Naive thymus-derived CD4-positive, alpha-beta T cell (primary cell): ENCODE measurements at regions not wholly inside any gene's neighbourhood (a gene's known extent, or its start where the extent isn't known, plus 50 kb on each side); places are given as distances from the start of the nearest gene placed in this dataset.

Source experiments
- ATAC-seq: fragments of 150-1000 bp; cut with Tn5 transposase; 2 replicates; pipeline ENCODE4 v1.10.0; 2021; ENCODE audit warnings: mild to moderate bottlenecking, moderate library complexity
- CTCF ChIA-PET: fragments of 350-600 bp; sonication (Branson Sonifier 250); formaldehyde crosslinking; loops from one replicate; lab custom pipeline; 2021; ENCODE audit warnings: antibody characterized with exemption; lab: Charles Lee
- POLR2A ChIA-PET: fragments of 350-600 bp; sonication (Branson Sonifier 250); formaldehyde crosslinking; loops from one replicate; lab custom pipeline; 2021; ENCODE audit warnings: antibody characterized with exemption, inconsistent platforms; lab: Charles Lee
- DNase-seq, 9 donors: peaks; one replicate each; pipeline versions ENCODE4 v3.0.0 to v3.0.0-alpha.2; 2020 to 2022; ENCODE audit warnings: mixed read lengths in 1 of 9
- H3K27ac ChIP-seq: one replicate; pipeline ENCODE4 v1.7.0; 2013; ENCODE audit warnings: mild to moderate bottlenecking, low read depth, low read length, moderate library complexity
- H3K27me3 ChIP-seq, 2 donors: one replicate each; pipeline ENCODE4 v1.7.0; 2013; ENCODE audit warnings: low read length in 2 of 2, mild to moderate bottlenecking in 2 of 2, moderate library complexity in 2 of 2; ENCODE audit not compliant: control insufficient read depth in 2 of 2, insufficient read depth in 2 of 2
- H3K36me3 ChIP-seq, 3 experiments: 1 replicate in 2 of 3; 2 replicates in 1 of 3; pipeline ENCODE4 v1.7.0; 2013; ENCODE audit warnings: low read length in 3 of 3, mild to moderate bottlenecking in 3 of 3, moderate library complexity in 1 of 3; ENCODE audit not compliant: insufficient read depth in 3 of 3, control insufficient read depth in 2 of 3
- H3K4me1 ChIP-seq, 2 donors: one replicate each; pipeline ENCODE4 v1.7.0; 2013; ENCODE audit warnings: low read length in 2 of 2, mild to moderate bottlenecking in 2 of 2, moderate library complexity in 1 of 2; ENCODE audit not compliant: control insufficient read depth in 2 of 2, insufficient read depth in 2 of 2
- H3K4me3 ChIP-seq: 2 replicates; pipeline ENCODE4 v1.7.0; 2013; ENCODE audit warnings: mild to moderate bottlenecking, low read length
- H3K9me3 ChIP-seq, 3 experiments: 1 replicate in 2 of 3; 2 replicates in 1 of 3; pipeline ENCODE4 v1.7.0; 2013; ENCODE audit warnings: low read length in 3 of 3; ENCODE audit not compliant: control insufficient read depth in 2 of 3
- H3K27ac Mint-ChIP-seq, 9 donors: one replicate each; pipeline ENCODE4 v1.8.0; 2020 to 2022; ENCODE audit warnings: mixed read lengths in 9 of 9, mild to moderate bottlenecking in 8 of 9, moderate library complexity in 5 of 9, inconsistent platforms in 2 of 9
- H3K27me3 Mint-ChIP-seq, 5 donors: one replicate each; pipeline ENCODE4 v1.8.0; 2021 to 2022; ENCODE audit warnings: mixed read lengths in 5 of 5, mild to moderate bottlenecking in 1 of 5
- H3K36me3 Mint-ChIP-seq, 5 donors: one replicate each; pipeline ENCODE4 v1.8.0; 2020 to 2022; ENCODE audit warnings: mixed read lengths in 5 of 5, mild to moderate bottlenecking in 3 of 5, inconsistent platforms in 1 of 5
- H3K4me1 Mint-ChIP-seq, 7 donors: one replicate each; pipeline ENCODE4 v1.8.0; 2020 to 2022; ENCODE audit warnings: mixed read lengths in 7 of 7, mild to moderate bottlenecking in 3 of 7, inconsistent platforms in 1 of 7
- H3K4me3 Mint-ChIP-seq, 10 donors: one replicate each; pipeline ENCODE4 v1.8.0; 2020 to 2022; ENCODE audit warnings: mild to moderate bottlenecking in 10 of 10, mixed read lengths in 10 of 10, moderate library complexity in 6 of 10, inconsistent platforms in 2 of 10
- H3K9me3 Mint-ChIP-seq, 11 donors: one replicate each; pipeline ENCODE4 v1.8.0; 2020 to 2022; ENCODE audit warnings: mixed read lengths in 11 of 11, mild to moderate bottlenecking in 4 of 11, inconsistent platforms in 1 of 11, moderate library complexity in 1 of 11
- intact Hi-C, 2 donors: fragments of 100-400 bp; cut with micrococcal nuclease; formaldehyde crosslinking; loops; one replicate each; pipeline ENCODE4 v1.15.1; 2023

- no peak for DNase-seq
- ChIA-PET POLR2A (no interaction called here), CTCF (no interaction called here)
- Histone ChIP-seq H3K4me1 (no peaks in the 10 kb centered on the region), H3K4me3 (no peak overlapping the region), H3K27me3 (no peaks in the 10 kb centered on the region), H3K9me3 (no peaks in the 10 kb centered on the region), H3K27ac (no peak overlapping the region), H3K36me3 (no peaks in the 10 kb centered on the region)
- no peak for ATAC-seq
- no peak overlapping the region for H3K4me3 Mint-ChIP-seq
- H3K36me3 Mint-ChIP-seq = peaks cover 0 to 6% (median 0%) of the 10 kb centered on the region in 5 donors
- H3K4me1 Mint-ChIP-seq = no peaks in the 10 kb centered on the region
- H3K9me3 Mint-ChIP-seq = peaks cover 0 to 20% (median 5%) of the 10 kb centered on the region in 11 donors
- no peak overlapping the region for H3K27ac Mint-ChIP-seq
- intact Hi-C loops = no loop called here
- H3K27me3 Mint-ChIP-seq = peaks cover 0 to 6% (median 0%) of the 10 kb centered on the region in 5 donors
Measured at GRCh38 chr7:34236839-34237492, 331.6 kb downstream of the BMPER start.

GRCh38 chr7:34237493-34237849 is 332.1 kb downstream of the BMPER start:
- DNase-seq (no peak), ATAC-seq (no peak)
- Histone ChIP-seq H3K27me3 (no peaks in the 10 kb centered on the region), H3K4me1 (no peaks in the 10 kb centered on the region), H3K9me3 (no peaks in the 10 kb centered on the region), H3K27ac (no peak overlapping the region), H3K36me3 (no peaks in the 10 kb centered on the region), H3K4me3 (no peak overlapping the region)
- POLR2A ChIA-PET = no interaction called here
- Mint-ChIP-seq H3K36me3 (peaks cover 0 to 6% (median 0%) of the 10 kb centered on the region in 5 donors), H3K27me3 (peaks cover 0 to 6% (median 0%) of the 10 kb centered on the region in 5 donors), H3K9me3 (peaks cover 0 to 19% (median 4%) of the 10 kb centered on the region in 11 donors), H3K4me1 (no peaks in the 10 kb centered on the region), H3K27ac (no peak overlapping the region), H3K4me3 (no peak overlapping the region)
- intact Hi-C loops = no loop called here
- CTCF ChIA-PET = no interaction called here

- CTCF ChIA-PET = no interaction called here
- DNase-seq = no peak
- H3K4me3 ChIP-seq = no peak overlapping the region
- Mint-ChIP-seq H3K27me3 (no peaks in the 10 kb centered on the region), H3K36me3 (no peaks in the 10 kb centered on the region), H3K27ac (no peak overlapping the region), H3K4me1 (no peaks in the 10 kb centered on the region), H3K4me3 (no peak overlapping the region), H3K9me3 (peaks cover 0 to 15% (median 0%) of the 10 kb centered on the region in 11 donors)
- no peak for ATAC-seq
- no peaks in the 10 kb centered on the region for H3K27me3 ChIP-seq
- no peaks in the 10 kb centered on the region for H3K4me1 ChIP-seq
- no peaks in the 10 kb centered on the region for H3K9me3 ChIP-seq
- POLR2A ChIA-PET = no interaction called here
- no peaks in the 10 kb centered on the region for H3K36me3 ChIP-seq
- intact Hi-C loops = no loop called here
- H3K27ac ChIP-seq = no peak overlapping the region
Measured at GRCh38 chr7:34240417-34240816, 335.1 kb downstream of the BMPER start.

- ChIA-PET POLR2A (no interaction called here), CTCF (interaction anchor here (1.1 kb wide), 1 partner anchor 22 kb away, joined by 3 read pairs; no protein-coding TSS in a partner anchor)
- no peaks in the 10 kb centered on the region for H3K36me3 Mint-ChIP-seq
- no peaks in the 10 kb centered on the region for H3K27me3 Mint-ChIP-seq
- H3K27ac ChIP-seq = no peak overlapping the region
- no peak overlapping the region for H3K27ac Mint-ChIP-seq
- no peaks in the 10 kb centered on the region for H3K36me3 ChIP-seq
- no peaks in the 10 kb centered on the region for H3K4me1 Mint-ChIP-seq
- H3K9me3 ChIP-seq = no peaks in the 10 kb centered on the region
- peaks cover 0 to 15% (median 2%) of the 10 kb centered on the region in 11 donors for H3K9me3 Mint-ChIP-seq
- no peaks in the 10 kb centered on the region for H3K4me1 ChIP-seq
- H3K4me3 Mint-ChIP-seq = no peak overlapping the region
- H3K27me3 ChIP-seq = no peaks in the 10 kb centered on the region
- DNase-seq = no peak
- ATAC-seq = no peak
- intact Hi-C loops = no loop called here
- no peak overlapping the region for H3K4me3 ChIP-seq
Measured at GRCh38 chr7:34242391-34242790, 337.1 kb downstream of the BMPER start.

GRCh38 chr7:34245246-34245645 is 339.9 kb downstream of the BMPER start:
- CTCF ChIA-PET = no interaction called here
- no peaks in the 10 kb centered on the region for H3K36me3 Mint-ChIP-seq
- POLR2A ChIA-PET = no interaction called here
- H3K27ac ChIP-seq = no peak overlapping the region
- no peaks in the 10 kb centered on the region for H3K27me3 ChIP-seq
- intact Hi-C loops = no loop called here
- no peak overlapping the region for H3K4me3 ChIP-seq
- H3K9me3 ChIP-seq = no peaks in the 10 kb centered on the region
- no peaks in the 10 kb centered on the region for H3K27me3 Mint-ChIP-seq
- H3K4me3 Mint-ChIP-seq = no peak overlapping the region
- H3K9me3 Mint-ChIP-seq = peaks cover 0 to 15% (median 4%) of the 10 kb centered on the region in 11 donors
- DNase-seq (no peak), ATAC-seq (no peak)
- H3K4me1 ChIP-seq = no peaks in the 10 kb centered on the region
- no peaks in the 10 kb centered on the region for H3K4me1 Mint-ChIP-seq
- no peak overlapping the region for H3K27ac Mint-ChIP-seq
- no peaks in the 10 kb centered on the region for H3K36me3 ChIP-seq

DNA sequence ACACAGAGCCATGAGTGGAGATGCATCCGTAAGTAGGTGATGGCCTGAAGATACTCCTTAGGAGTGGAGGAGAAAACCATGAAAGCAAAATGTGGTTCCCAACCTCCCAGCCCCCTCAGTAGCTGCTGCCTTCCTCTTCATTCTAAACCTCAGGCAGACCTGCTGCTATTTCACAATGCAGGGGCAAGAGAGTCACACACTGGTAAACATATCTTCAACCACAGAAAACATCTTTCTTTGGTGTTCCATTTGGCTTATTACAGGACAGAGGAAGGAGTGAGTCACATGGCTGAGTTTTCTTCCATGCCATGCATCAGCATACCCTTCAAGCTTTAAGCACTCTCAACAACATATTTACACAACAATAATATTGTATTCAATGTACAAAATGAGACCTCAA is 342.1 kb downstream of the BMPER start:
- no peak overlapping the region for H3K4me3 ChIP-seq
- H3K4me1 ChIP-seq = no peaks in the 10 kb centered on the region
- Mint-ChIP-seq H3K27ac (no peak overlapping the region), H3K4me3 (no peak overlapping the region), H3K27me3 (no peaks in the 10 kb centered on the region), H3K9me3 (peaks cover 0 to 15% (median 4%) of the 10 kb centered on the region in 11 donors), H3K4me1 (no peaks in the 10 kb centered on the region), H3K36me3 (no peaks in the 10 kb centered on the region)
- H3K27ac ChIP-seq = no peak overlapping the region
- ChIA-PET POLR2A (no interaction called here), CTCF (no interaction called here)
- intact Hi-C loops = no loop called here
- H3K9me3 ChIP-seq = no peaks in the 10 kb centered on the region
- DNase-seq = no peak
- ATAC-seq = no peak
- H3K36me3 ChIP-seq = no peaks in the 10 kb centered on the region
- H3K27me3 ChIP-seq = no peaks in the 10 kb centered on the region

DNA sequence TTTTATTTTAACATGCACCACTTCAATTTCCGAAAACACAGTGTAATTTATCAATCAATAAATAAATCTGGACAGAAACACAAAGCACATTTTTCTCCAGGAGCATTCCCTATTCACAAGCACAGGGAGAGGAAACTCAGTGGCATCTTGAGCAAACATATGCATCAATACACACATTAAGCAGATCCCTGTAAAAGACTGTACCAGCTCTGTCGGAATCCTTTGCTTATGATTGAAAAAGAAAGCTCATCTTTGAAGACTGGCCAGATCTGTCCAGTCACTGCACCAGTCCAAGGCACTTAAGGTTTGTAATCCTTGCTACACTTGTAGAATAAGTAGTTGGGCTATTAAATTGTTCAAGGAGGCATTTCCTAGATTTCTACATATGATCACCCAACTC is 343.9 kb downstream of the BMPER start:
- DNase-seq (no peak), ATAC-seq (no peak)
- no peaks in the 10 kb centered on the region for H3K4me1 ChIP-seq
- no peaks in the 10 kb centered on the region for H3K36me3 Mint-ChIP-seq
- H3K27me3 Mint-ChIP-seq = no peaks in the 10 kb centered on the region
- H3K9me3 Mint-ChIP-seq = peaks cover 0 to 7% (median 3%) of the 10 kb centered on the region in 11 donors
- no peak overlapping the region for H3K4me3 ChIP-seq
- intact Hi-C loops = no loop called here
- POLR2A ChIA-PET = no interaction called here
- H3K27ac ChIP-seq = no peak overlapping the region
- no peaks in the 10 kb centered on the region for H3K4me1 Mint-ChIP-seq
- H3K4me3 Mint-ChIP-seq = no peak overlapping the region
- no peaks in the 10 kb centered on the region for H3K9me3 ChIP-seq
- CTCF ChIA-PET = no interaction called here
- H3K36me3 ChIP-seq = no peaks in the 10 kb centered on the region
- no peaks in the 10 kb centered on the region for H3K27me3 ChIP-seq
- H3K27ac Mint-ChIP-seq = no peak overlapping the region
